ENCODE measurements at regions not wholly inside any gene's neighbourhood (a gene's known extent, or its start where the extent isn't known, plus 50 kb on each side); places are given as distances from the start of the nearest gene placed in this dataset.

DNA sequence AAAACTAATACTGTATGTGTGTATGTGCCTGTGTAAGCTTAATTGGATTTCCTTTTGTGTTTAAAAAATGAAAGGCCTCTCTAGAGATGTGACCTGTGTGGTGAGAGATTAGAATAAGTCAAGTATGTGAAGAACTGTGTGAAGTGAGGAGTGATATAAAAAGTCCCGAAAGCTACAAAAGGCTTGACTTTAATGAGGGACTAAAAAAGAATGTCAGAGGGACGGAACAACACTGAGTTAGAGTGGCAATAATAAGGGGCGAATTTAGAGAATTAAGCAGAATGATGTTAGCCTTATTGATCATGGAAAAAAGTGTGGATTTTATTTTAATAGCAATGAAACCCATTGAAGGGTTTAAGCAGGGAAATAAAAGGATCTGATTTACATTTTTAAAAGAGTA is 1281.2 kb upstream of the ADGRB3 start:
- DNase-seq (ENCODE audit: low read depth): no peak
- no peak overlapping the region for H3K4me3 ChIP-seq (ENCODE audit: low read depth, low read length)
- no peaks in the 10 kb centered on the region for H3K36me3 ChIP-seq (ENCODE audit: control insufficient read depth, insufficient read depth, low read length)
- POLR2A ChIA-PET: no interaction called here
- TF ChIP-seq, protein P1, sequence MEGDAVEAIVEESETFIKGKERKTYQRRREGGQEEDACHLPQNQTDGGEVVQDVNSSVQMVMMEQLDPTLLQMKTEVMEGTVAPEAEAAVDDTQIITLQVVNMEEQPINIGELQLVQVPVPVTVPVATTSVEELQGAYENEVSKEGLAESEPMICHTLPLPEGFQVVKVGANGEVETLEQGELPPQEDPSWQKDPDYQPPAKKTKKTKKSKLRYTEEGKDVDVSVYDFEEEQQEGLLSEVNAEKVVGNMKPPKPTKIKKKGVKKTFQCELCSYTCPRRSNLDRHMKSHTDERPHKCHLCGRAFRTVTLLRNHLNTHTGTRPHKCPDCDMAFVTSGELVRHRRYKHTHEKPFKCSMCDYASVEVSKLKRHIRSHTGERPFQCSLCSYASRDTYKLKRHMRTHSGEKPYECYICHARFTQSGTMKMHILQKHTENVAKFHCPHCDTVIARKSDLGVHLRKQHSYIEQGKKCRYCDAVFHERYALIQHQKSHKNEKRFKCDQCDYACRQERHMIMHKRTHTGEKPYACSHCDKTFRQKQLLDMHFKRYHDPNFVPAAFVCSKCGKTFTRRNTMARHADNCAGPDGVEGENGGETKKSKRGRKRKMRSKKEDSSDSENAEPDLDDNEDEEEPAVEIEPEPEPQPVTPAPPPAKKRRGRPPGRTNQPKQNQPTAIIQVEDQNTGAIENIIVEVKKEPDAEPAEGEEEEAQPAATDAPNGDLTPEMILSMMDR (IDR thresholded peaks at IDR 0.05; ENCODE audit: insufficient read depth, low read depth, low read length): no peak
- no peaks in the 10 kb centered on the region for H3K27me3 ChIP-seq (ENCODE audit: control insufficient read depth, insufficient read depth, low read length)
- CTCF ChIA-PET: no interaction called here

DNA sequence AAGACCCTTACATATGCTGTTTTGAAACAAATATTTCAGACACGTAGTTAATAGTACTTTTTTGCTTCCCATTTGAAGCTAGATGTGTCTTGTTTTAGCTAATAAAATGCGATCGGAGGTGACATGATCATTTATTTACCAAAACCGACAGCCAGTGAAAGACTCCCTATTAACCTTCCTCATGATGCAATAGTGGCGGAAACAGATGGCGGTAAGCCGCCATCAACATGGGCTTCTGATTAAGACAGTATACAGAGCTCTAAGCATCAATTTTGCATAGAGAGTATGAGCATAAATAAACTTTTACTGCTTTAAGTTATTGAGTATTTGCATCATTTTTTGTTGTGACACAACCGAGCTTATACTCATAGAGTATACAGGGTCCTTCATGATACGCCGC is 1282.4 kb upstream of the ADGRB3 start:
- Histone ChIP-seq H3K36me3 (ENCODE audit: control insufficient read depth, insufficient read depth, low read length) (no peaks in the 10 kb centered on the region), H3K27me3 (ENCODE audit: control insufficient read depth, insufficient read depth, low read length) (no peaks in the 10 kb centered on the region), H3K4me3 (ENCODE audit: low read depth, low read length) (no peak overlapping the region)
- no peak for DNase-seq (ENCODE audit: low read depth)
- ChIA-PET CTCF (no interaction called here), POLR2A (no interaction called here)
- TF ChIP-seq, protein P1 (IDR thresholded peaks at IDR 0.05; ENCODE audit: insufficient read depth, low read depth, low read length): no peak

DNA sequence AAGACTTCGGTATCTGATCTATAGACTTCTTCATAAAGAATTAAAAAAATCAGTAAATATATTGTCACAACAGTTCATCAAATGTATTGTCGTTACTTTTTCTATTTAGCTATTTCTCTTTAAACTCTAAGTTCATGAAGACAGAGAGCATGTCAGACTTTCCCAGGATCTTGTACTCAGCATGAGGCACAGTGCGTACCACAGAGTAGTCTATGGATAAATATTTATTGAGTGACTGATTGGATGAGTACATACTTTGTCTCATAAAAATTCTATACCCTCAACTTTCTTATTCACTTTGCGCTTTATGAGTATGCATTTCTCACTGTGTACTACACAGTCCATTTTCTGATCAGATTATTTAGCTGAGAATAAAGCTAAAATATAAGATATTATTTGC is 1284.4 kb upstream of the ADGRB3 start:
- TF ChIP-seq, protein P1 (IDR thresholded peaks at IDR 0.05; ENCODE audit: insufficient read depth, low read depth, low read length): no peak
- Histone ChIP-seq H3K27me3 (ENCODE audit: control insufficient read depth, insufficient read depth, low read length) (no peaks in the 10 kb centered on the region), H3K4me3 (ENCODE audit: low read depth, low read length) (no peak overlapping the region), H3K36me3 (ENCODE audit: control insufficient read depth, insufficient read depth, low read length) (no peaks in the 10 kb centered on the region)
- ChIA-PET POLR2A (no interaction called here), CTCF (no interaction called here)
- no peak for DNase-seq (ENCODE audit: low read depth)

DNA sequence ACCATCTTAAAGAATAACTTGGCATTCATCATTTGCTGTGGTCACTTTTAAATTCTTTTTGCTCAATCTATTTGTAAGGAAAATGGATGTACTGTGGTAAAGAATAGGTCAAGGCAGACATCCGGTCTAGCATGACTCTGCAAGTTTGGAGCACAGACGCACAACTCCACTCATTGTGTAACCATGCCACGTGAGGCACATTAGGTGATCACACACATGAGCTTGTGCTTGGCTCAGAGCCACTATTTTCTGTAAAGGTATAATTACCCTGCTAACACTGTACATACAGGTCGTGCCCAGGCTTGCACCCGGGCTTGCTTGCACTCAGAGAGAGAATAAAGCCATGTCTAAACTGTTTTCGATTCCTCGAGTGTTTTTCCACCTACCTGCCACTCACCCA is 1289.1 kb upstream of the ADGRB3 start:
- TF ChIP-seq, protein P1 (IDR thresholded peaks at IDR 0.05; ENCODE audit: insufficient read depth, low read depth, low read length): no peak
- CTCF ChIA-PET: no interaction called here
- H3K27me3 ChIP-seq (ENCODE audit: control insufficient read depth, insufficient read depth, low read length): no peaks in the 10 kb centered on the region
- H3K36me3 ChIP-seq (ENCODE audit: control insufficient read depth, insufficient read depth, low read length): no peaks in the 10 kb centered on the region
- no peak overlapping the region for H3K4me3 ChIP-seq (ENCODE audit: low read depth, low read length)
- POLR2A ChIA-PET: no interaction called here
- no peak for DNase-seq (ENCODE audit: low read depth)

DNA sequence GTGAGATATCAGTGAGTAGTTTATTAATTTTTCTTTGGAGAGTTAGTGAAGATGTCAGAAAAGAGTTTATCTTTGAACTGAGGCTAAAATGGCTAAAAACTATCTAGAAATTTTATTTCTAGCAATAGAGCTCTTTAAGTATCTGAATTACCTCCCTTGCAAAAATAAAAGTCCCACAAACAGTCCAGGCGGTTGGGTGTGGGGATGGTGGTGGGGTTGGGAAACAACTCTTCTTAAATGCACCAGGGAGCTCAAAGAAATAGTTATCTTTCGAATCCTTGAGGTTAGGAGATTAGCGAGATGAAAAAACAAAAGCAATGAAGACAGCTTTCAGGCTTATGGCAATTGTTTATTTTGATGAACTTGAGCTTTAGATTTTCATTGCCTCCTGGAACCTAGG is 1299.1 kb upstream of the ADGRB3 start:
- TF ChIP-seq, protein P1 (IDR thresholded peaks at IDR 0.05; ENCODE audit: insufficient read depth, low read depth, low read length): no peak
- DNase-seq (ENCODE audit: low read depth): no peak
- H3K27me3 ChIP-seq (ENCODE audit: control insufficient read depth, insufficient read depth, low read length): no peaks in the 10 kb centered on the region
- H3K36me3 ChIP-seq (ENCODE audit: control insufficient read depth, insufficient read depth, low read length): no peaks in the 10 kb centered on the region
- ChIA-PET CTCF (no interaction called here), POLR2A (no interaction called here)
- H3K4me3 ChIP-seq (ENCODE audit: low read depth, low read length): no peak overlapping the region
